ENCODE measurements at regions not wholly inside any gene's neighbourhood (a gene's known extent, or its start where the extent isn't known, plus 50 kb on each side); places are given as distances from the start of the nearest gene placed in this dataset.
A peak's percentile ranks its signal among the peaks of the same experiment; 100 is the strongest.

DNA sequence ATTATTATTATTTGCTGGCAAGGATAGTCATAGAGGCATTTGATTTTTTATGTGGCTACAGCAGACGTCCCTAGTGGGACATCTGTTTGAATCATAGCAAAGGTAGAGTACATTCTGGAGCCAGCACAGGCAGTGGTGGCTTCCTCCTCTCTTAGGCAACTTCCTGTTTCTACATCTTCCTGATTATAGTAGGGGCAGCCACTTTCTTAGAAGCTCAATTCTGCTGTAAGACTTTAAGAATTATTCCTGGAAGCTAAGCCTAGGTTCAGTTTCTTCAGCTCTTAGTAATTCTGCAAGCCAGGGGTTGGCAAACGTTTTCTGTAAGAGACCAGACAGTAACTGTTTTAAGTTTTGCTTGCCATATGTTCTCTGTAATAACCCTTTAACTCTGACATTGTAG lies 129.3 kb upstream of the TENM4 start:
- no peak for DNase-seq

DNA sequence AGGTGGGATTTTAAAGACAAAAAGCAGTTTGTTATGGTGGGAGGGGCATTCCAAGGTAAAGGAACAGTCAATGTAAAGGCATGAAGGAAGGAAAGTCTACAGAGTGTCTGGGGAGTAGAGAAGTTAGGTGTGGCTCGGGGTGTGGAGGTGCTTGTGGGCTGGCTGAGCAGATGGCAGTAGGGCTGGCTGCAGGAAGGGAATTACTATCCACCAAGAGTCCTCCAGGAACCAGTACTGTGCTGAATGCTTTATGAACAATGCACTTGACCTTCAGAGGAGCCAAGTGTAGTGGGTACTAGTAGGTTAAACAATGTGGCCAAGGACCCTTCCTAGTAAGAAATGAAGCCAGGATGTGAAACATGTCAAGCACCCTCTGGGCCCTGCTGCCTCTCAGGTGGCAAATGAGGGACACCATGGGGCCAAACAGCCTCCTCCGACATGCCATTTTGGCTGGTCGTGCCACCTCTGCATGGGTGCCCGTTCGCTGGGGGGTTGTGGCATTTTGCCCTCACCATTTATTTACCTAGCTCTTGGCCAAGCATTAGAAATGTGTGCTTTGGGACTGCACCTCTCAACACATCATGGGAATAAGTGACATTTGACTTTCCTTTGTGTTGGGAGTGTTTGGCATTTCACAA lies 123.6 kb upstream of the TENM4 start:
- no peak for DNase-seq

DNA sequence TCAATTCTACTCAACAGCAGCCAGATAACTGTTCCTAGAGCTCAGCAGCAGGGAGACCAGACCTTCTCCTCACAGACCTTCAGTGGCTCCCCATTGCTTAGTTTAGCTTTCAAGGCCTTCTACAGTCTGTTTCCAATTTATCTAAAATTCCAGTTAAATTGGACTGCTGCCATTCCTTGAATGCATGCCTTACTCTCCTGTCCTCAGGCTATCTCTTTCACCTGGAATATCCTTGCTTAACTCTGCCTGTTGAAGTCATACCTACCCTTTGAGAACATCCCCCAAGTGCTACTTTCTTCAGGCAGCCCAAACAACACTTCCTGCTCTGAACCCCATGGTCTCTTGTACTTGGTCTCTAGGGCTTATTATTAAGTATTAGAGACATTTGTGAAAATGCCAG lies 120.7 kb upstream of the TENM4 start:
- no peak for DNase-seq

DNA sequence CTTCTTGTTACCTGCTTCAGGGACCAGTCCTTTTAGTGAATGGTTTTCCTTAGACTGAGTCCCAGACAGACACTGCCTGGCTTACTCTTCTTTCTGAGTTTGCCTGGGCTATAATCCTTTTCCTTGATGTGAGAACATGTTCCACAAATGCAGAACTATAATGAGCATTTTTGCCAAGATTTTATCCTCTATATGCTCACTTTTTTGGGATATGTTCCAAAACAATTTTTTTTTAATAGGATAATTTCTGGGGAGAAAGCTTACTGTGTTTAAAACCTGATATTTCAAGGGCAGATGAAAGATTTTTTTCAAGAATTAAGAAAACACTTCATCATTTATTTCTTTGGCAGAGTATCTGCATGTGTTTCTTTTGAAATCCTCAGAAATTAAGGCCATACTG lies 110.0 kb upstream of the TENM4 start:
- no peak for DNase-seq

DNA sequence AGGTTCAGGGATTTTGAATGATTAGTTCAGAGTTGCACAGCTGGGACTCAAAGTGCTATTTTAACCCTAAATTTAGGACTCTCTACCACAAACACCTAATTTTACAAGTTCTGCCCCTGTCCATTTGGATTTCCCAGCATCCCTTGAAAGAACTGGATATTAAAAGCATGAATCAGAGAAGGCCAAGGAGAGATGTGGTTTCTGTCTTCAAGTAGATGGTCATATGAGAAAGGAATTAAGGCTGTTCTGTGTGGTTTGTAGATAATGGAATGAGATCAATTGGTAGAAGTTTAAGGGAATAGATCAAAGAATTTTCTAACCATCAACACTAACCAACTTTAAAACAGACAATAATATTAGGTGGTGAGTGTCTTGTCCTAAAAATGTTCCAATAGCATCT lies 106.4 kb upstream of the TENM4 start:
- no peak for DNase-seq

DNA sequence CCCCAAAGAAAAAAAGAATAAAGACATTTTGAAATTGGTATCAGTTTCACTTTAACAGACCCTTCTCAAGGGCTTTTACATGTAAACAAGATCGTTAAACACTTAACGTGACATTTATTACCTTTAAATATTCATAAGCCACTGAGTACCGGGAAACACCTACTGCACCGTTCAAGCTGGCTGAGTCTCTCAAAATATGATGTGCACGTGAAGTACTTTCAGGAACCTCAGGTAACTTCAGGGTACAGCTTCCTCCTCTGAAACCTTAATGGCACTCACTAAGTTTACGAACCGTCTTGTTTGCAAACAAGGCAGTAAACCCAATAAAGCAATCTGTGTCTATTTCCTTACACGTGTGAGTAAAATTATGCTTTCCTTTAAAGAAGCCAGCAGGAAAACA lies 105.5 kb upstream of the TENM4 start:
- peak; percentile 10 for DNase-seq

DNA sequence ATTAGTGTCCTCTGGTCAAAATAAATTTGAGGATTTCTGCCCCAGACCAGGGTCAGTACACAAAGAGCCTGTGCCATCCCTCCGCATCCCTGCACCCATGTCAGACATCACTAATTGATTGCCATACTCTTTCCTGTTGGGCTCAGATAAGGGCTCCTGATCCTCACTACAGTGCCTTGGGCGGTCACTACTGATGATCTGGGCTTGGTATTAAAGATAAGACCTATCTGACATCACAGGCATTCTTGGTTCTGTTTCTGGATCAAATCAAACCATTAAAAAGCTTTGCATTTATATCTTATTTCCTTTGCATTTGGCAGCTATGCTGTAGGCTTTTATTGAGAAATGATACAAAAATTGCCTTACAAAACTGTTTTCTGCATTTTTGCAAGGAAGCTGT lies 103.5 kb upstream of the TENM4 start:
- DNase-seq = no peak

DNA sequence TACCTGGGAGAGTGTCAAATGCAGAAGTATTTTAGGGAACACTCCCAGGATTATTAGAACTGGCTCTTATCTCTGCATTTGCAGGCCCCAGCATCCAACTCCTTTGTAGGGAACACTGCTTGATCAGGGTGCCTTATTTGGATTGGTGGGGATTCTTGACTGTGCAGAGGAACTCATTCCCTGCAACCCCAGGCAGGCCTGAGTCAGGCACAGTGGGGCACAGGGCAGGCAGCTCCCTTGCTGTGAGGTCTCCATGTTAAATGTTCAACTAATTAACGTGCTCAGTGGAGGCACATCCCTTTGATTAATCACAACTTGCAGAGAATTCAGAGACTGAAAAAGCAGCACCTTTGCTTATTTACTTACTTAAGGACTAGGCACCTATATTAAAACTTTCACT lies 102.3 kb upstream of the TENM4 start:
- no peak for DNase-seq

DNA sequence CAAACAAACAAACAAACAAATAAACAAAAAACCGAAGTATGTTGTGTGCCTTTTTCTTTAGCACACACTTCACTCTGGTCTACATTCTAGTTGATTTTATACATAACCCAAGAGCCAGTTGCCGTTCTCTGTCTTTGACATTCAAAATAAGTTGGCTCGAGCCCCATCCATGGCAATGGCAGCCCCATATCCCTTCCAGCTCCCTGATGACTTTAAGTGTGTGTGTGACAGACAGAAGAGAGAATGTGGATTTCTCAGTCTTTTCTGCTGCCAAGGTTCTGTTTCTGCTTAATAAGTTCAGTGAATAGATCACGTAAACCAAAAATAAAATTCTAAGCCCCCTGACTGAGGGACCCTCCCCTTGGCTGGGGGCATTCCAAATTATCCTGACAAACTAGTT lies 100.6 kb upstream of the TENM4 start:
- no peak for DNase-seq

DNA sequence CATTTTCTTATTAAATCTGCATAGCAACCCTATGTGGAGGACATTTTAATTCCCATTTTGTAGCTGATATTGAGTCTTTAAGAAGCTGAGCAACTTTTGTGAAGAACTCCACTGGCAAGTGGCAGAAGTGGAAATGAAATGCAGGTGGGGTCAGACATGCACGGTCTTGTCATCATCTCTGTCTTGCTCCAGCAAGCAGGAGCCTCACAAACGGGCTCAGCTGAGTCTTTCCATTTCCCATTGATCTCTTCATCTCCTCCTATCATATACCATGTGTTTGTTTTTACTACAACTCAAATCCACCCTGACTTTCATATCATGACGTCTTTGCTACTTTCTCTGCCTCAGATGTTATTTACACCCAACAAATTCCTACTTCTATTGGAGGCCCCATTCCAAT lies 97.9 kb upstream of the TENM4 start:
- no peak for DNase-seq

DNA sequence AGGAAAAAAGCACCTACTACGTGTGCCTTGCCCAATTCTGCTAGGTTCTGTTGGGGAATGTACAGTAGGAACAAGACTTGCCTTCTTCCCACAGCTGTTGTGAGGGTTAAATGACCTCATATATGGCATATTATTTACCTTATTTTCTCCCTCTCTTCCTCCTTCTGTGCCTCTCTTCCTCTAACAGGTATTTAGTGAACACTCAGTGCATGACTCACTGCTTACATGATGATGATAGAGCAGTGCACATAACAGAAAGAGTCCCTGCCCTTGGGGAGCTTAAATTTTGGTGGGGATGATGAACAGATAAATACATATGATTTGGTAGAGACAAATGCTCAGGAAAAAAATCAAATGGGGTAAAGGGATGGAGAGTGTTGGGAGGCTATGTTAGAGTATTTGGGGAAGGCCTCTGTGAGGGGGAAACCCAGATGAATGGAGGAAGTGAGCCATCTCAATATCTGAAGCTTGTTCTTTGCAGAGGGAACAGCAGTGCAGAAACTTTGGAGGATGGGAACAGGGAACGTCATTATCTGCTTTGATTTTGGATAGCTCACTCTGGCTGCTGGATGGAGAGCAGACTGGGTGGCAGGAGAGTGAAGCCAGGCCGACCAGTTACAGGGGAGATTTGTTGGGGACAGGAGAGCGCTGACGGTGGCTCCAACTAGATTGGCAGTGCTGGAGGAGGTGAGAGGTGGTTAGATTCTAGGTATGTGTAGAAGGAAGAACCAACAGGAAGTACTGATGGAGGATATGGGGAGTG lies 95.5 kb upstream of the TENM4 start:
- DNase-seq = no peak

DNA sequence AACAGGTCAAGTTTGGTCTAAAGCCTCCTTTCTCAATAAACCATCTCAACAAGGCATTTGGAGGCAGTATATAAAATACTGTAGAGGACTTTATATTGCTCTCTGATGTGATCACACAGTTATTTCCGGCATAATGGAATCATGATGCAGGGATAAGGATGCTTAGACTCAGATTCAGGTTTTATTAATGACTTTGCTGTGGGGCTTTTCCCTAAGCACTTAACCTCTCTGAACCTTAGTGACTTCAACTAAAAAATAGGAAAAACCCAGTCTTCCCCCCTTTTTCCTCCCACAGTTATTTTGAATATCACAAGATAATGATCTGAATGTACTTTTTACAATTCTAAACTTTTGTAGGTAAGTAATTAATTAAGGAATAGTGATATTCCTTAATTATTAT lies 94.8 kb upstream of the TENM4 start:
- no peak for DNase-seq

DNA sequence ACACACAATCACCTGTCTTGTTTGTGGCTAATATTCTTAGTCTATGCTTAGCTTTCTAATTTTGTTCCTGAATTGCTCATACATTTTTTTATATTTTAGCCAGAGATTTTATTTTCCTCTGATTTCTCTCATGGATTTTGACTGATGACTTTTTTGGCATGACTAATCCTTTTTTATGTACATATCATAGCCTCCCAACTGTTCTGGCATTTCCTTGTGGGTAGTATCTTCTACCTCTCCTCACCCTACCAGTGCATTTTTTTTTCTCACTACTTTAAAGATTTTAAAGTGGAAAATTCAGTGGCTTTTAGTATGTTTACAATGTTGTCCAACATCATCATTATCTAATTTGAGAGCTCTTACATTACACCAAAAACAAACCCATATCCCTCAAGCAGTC lies 84.4 kb upstream of the TENM4 start:
- no peak for DNase-seq

DNA sequence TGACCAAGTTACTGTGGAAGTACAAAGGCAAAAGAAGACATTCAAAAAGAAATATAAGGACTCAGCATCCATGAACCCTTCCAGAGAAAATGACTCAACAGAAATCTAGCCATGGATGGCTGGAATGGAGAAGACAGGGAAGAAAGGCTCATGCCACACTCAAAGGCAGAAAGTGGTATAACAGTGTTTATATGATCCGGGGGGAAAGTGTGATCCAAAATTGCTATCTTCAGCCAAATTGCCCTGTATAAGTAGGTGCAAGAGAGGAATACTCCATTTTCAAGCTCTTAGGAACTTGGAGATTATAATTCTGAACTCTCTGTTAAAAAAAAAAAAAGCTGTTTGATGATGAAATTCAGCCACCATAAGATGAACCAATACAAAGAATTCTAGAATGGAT lies 81.8 kb upstream of the TENM4 start:
- DNase-seq = no peak

DNA sequence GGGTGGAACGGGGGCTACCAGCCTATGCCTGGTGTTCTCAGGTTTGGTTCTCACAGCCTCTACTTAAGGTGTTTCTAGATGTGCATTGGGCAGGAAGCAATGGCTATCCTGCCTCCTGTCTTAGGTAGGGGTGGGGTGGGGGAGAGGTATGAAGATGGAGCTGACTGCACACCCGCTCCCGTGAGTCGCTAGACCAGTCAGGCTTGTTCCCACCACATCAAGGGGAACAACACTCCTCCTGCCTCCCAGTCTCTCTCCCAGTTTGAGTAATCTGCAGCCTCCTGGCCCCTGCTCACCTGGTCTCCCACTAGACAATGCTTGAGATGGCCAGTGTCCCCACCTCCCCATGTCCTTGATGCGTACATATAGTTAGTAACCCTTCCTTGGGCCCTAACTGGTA lies 79.3 kb upstream of the TENM4 start:
- DNase-seq = no peak

DNA sequence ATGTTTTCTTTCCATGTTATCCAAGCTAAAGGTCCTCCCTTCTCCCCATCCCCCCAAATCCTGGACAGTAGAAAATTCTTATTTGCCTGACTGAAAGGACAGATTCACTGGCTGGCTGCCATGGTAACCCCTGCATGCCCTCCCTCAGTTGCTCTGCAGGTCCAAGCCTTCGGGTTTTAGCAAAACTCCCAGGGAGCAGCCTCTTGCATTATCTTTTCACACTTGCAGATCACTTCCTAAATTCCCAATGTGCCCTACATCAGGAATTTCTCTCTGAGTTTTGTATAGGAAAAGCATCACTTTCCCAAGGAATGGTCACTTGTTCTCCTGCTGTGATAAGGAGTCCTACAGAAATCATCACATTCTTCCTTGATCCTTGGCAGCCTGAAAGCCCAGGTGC lies 75.0 kb upstream of the TENM4 start:
- no peak for DNase-seq

DNA sequence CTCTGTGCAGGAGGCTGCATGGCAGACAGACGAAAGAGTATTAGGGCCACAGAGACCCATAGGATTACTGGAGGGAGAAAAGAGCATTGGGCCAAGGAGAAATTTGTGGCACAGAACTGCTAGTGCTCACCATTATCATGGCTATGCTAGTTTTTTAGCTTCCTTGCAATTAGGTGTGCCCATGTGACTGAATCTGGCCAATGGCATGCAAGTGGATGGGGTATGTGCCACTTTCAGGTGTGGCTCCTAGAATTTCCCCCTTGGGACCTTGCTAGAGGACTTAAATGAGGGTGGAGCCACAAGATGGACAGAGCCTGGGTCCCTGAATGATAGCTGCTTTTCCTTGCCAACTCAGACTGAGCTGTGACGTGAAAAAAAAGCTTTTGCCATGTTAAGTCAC lies 73.9 kb upstream of the TENM4 start:
- no peak for DNase-seq

DNA sequence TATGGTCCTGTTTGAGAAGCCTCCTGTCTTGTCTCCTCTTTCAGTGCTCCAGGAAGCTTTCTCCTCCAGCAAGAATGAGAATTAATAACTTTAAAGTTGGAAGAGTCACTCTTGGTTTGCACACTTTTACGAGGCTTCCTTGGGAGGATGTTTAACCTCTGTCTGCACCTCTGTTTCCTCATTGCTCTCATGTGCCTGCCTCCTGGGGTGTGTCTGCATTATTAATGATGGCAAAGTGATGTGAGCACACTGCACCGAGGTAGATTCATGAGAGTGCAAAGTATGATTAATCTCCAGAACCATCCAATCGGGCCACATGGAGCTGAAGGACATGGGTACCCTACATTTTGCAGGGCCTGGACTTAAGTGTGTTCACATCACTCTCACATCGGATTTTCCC lies 73.5 kb upstream of the TENM4 start:
- DNase-seq = no peak

DNA sequence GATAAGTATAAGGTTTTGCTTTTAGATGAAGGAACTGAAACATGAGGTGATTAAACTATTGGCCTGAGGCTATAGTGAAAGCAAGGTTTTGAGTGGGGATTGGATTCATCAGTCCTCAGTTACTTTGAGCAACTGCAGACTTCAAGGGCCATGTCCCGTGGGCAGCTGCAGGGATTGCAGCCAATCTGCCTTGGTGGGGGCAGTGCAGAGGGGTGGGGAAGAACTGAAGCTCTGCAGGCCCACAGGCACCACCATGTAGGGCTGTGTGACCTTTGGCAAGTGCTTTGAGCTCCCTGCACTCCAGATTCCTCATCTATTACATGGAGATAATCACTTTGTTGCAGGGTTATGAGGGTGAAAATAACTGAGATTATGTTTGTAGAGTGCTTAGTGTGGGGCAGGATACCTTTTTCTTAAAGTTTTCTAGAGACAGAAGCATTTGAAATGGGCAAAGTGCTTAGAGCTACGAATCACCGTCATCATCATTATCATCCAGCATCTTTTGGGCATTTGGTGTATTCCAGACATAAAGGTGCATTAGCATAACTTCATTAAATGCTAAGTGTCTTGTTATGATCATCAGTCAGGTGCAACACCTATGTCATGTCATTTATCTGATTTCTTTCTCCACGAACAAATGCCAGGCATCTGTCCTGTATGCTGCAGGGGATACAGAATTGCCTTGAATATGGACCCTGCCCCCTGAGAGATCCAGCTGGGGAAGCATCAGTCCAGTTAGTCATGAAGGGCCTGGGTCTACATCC lies 72.1 kb upstream of the TENM4 start:
- peak; percentile 28 for DNase-seq

DNA sequence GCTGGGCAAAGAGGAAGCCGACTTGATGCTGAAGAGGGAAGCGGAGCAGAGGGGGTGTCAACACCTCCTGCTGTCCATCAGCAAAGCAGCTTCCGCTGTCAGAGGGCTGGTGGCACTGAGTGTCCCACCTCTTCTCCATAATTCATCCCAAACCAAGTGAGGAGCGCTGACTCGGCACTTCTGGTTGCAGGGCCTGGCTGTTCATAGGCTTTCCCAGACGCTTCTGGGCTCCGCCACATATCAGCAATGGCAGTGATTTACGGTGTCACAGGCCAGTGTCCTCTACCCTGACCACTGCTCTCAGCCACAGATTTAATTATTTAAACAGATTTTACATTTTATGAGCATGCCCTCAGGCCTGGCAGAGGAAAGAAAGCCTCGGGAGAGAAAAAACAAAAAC lies 70.1 kb upstream of the TENM4 start:
- no peak for DNase-seq

DNA sequence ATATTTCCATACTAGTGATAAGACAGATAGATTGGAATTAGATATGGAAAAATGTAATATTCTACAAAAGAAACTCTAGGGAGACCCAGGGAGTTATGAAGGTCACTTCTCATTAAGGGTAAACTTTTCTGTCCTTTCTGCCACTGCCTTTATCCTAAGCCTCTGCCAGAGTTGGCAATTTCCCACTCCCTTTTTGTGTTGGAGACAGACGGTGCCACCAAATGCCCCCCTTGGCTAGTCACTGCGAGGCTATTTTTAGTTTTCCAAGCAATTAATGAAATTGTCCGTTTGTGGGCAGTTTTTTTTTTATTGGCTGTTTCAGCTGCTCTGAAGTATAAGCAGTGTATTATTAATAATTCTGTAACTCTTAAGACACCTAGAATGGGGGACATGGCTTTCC lies 67.6 kb upstream of the TENM4 start:
- DNase-seq = peak; percentile 49

DNA sequence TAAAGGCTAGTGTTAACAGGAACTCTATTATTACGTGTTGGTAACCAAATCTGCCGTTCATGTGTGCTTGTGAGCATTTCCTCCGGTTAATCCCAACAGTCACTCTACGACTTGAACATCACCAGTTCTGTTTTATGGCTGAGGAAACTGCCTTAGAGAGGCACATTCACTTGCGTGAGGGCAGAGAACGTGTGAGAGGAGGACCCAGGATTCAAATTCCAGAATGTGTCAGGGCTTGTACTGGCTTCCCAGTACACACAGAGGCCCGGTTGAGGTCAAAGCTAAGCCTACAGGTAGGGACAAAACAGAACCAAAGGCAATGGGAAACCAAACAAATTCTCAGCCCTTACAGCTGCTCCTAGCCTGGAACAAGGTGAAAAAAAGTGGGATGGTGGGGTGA lies 66.9 kb upstream of the TENM4 start:
- DNase-seq = no peak

DNA sequence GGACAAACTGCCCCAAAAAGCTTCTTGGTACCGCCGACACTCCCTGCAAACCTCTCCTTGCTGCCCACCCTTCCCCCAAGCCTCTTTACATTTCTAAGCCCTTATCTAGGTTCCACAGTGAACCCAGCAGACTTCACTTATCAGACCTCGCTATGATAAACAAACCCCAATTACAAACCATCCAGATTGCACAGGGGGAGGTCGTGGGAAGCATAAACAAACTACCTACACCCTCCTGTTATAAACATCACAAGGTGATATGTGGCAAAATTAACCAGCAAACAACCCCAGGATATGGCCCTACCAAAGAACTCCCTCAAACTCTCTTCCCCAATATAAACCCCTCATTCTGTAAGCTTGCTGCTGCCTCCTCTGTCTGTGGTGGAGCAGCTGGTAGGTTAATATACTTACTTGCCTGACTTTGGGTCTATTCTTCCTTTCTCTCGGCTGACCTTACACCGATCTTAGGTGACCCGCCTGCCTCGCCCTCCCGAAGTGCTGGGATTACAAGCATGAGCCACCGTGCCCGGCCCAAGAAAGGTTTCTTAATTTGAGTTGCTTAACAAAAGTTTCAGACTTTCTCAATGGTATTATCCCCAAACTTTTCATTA lies 66.0 kb upstream of the TENM4 start:
- no peak for DNase-seq

DNA sequence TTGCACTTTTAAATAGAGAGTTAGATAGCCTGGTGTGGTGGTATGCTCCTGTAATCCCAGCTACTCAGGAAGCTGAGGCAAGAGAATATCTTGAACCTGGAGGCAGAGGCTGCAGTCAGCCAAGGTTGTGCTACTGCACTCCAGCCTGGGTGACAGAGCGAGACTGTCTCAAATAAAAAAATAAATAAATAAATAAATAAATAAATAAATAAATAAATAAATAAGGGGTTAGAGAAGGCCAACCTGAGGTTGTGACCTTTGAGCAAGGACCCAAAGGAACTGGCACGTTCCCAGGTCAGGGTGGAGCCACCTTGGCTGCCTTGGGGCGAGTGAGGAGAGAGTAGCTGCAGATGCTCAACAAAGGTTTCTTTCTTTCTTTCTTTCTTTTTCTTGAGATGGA lies 65.3 kb upstream of the TENM4 start:
- DNase-seq = no peak

Data from NCI-H1105 treated with DMSO at 0.1 percent for 48 hours (cell line).